Tongue (tissue), 1 donor: ENCODE measurements at regions not wholly inside any gene's neighbourhood (a gene's known extent, or its start where the extent isn't known, plus 50 kb on each side); places are given as distances from the start of the nearest gene placed in this dataset. TPM values are rescaled to one million over a fixed set of nuclear protein-coding genes. Genes with fewer than 3 reads are reported as not detected.

Experiments
- small RNA-seq: library from RNA; depleted of rRNA; stranded (forward); fragments of <200 nt; gene quantifications from one replicate; pipeline ENCODE3, GENCODE V24; 2014; ENCODE audit warnings: low replicate concordance

Small RNA genes lying in the stretch of these regions (small RNA-seq; reads per million reads assigned to genes)
- gene COX6CP6: not detected
- gene RNU6-281P: not detected
